ENCODE measurements at regions not wholly inside any gene's neighbourhood (a gene's known extent, or its start where the extent isn't known, plus 50 kb on each side); places are given as distances from the start of the nearest gene placed in this dataset.
A peak's percentile ranks its signal among the peaks of the same experiment; 100 is the strongest.
"Not testable (repeated sequence)": the region's sequence is repeated elsewhere in the genome, so short reads cannot be mapped to it uniquely, and the experiment has no call there.

DNA sequence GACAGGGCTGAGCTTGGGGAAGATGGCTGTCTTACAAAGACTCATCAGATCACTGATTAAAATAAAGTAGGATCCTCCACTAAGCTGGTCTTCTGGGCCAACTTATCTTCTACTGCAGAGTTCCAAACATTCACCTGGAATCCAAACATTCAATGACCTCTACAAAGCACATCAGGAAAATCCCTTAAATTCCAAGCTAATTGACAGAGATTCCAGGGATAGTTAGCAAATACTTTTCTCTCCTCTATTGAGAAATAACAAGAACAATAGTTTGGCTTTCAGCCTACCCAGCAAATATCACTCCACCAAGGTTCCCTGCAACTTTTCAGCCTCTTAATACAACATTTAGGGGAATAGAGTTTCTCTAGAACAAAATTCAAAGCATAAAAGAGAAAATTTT is 140.6 kb upstream of the LIFR start:
- Histone ChIP-seq H3K36me3 (no peaks in the 10 kb centered on the region), H3K27me3 (no peaks in the 10 kb centered on the region), H3K27ac (peak overlapping the region in 1 of 4 donors; percentile 10), H3K4me3 (no peak overlapping the region), H3K9me3 (no peaks in the 10 kb centered on the region), H3K4me1 (peaks cover 0 to 10% of the 10 kb centered on the region in 2 donors)
- intact Hi-C loops (cut with DNase I; ENCODE audit: low total_unique reads): no loop called here
- ATAC-seq (peak; percentile 45 to 49), DNase-seq (no peak)
- in situ Hi-C loops (cut with MboI; ENCODE audit: low sequenced_read_pairs in 4 of 4): no loop called here
- TF ChIP-seq CTCF (IDR thresholded peaks at IDR 0.05 in 4 of 5, conservative IDR thresholded peaks at IDR 0.05 in 1 of 5): no peak
- TF ChIP-seq POLR2A (IDR thresholded peaks at IDR 0.05): no peak

DNA sequence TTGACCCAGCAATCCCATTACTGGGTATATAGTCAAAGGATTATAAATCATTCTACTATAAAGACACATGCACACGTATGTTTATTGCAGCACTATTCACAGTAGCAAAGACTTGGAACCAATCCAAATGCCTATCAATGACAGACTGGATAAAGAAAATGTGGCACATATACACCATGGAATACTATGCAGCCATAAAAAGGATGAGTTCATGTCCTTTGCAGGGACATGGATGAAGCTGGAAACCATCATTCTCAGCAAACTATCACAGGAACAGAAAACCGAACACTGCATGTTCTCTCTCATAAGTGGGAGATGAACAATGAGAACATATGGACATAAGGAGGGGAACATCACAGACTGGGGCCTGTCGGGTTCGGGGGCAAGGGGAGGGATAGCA is 140.3 kb upstream of the OSMR start:
- H3K9me3 ChIP-seq; intact Hi-C loops (cut with DNase I; ENCODE audit: low total_unique reads); H3K36me3 ChIP-seq; in situ Hi-C loops (cut with MboI; ENCODE audit: low sequenced_read_pairs in 4 of 4); H3K4me1 ChIP-seq; H3K27ac ChIP-seq; DNase-seq; H3K27me3 ChIP-seq; ATAC-seq; H3K4me3 ChIP-seq: not testable (repeated sequence)

DNA sequence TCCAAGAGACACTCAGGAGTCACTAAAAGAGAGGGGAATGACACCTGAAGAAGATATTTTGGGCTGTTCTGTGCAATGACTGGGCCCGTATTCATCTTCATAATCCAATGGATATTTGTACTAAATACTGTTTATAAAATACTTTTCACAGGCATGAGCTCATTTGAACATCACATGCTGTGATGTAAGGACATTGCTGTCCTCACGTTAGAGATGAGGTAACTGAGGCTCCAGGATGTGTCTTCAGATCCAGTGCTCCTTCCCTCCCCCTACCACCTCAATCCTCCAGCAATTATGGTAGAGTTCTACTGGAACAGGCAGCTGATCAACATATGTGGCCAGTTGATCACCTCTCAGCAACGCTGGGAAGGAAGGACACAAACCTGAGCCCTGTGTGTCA is 139.4 kb upstream of the OSMR start:
- H3K4me1 ChIP-seq: no peaks in the 10 kb centered on the region
- H3K9me3 ChIP-seq: no peaks in the 10 kb centered on the region
- intact Hi-C loops (cut with DNase I; ENCODE audit: low total_unique reads): no loop called here
- DNase-seq: no peak
- H3K27me3 ChIP-seq: no peaks in the 10 kb centered on the region
- ATAC-seq: no peak
- TF ChIP-seq CTCF (IDR thresholded peaks at IDR 0.05 in 4 of 5, conservative IDR thresholded peaks at IDR 0.05 in 1 of 5) (no peak), POLR2A (IDR thresholded peaks at IDR 0.05) (no peak)
- in situ Hi-C loops (cut with MboI; ENCODE audit: low sequenced_read_pairs in 4 of 4): no loop called here
- H3K4me3 ChIP-seq: no peak overlapping the region
- H3K27ac ChIP-seq: no peak overlapping the region
- no peaks in the 10 kb centered on the region for H3K36me3 ChIP-seq

GRCh38 chr5:38707352-38708210 is 138.2 kb upstream of the OSMR start:
- H3K36me3 ChIP-seq: no peaks in the 10 kb centered on the region
- no peak overlapping the region for H3K27ac ChIP-seq
- H3K9me3 ChIP-seq: no peaks in the 10 kb centered on the region
- DNase-seq (no peak), ATAC-seq (no peak)
- in situ Hi-C loops (cut with MboI; ENCODE audit: low sequenced_read_pairs in 4 of 4) (no loop called here), intact Hi-C loops (cut with DNase I; ENCODE audit: low total_unique reads) (no loop called here)
- no peak overlapping the region for H3K4me3 ChIP-seq
- H3K4me1 ChIP-seq: peaks cover 0 to 3% of the 10 kb centered on the region in 2 donors
- no peaks in the 10 kb centered on the region for H3K27me3 ChIP-seq
- TF ChIP-seq CTCF (IDR thresholded peaks at IDR 0.05 in 4 of 5, conservative IDR thresholded peaks at IDR 0.05 in 1 of 5) (no peak), POLR2A (IDR thresholded peaks at IDR 0.05) (no peak)

GRCh38 chr5:38709678-38710306 is 136.0 kb upstream of the OSMR start:
- intact Hi-C loops (cut with DNase I; ENCODE audit: low total_unique reads) (no loop called here), in situ Hi-C loops (cut with MboI; ENCODE audit: low sequenced_read_pairs in 4 of 4) (no loop called here)
- DNase-seq: no peak
- Histone ChIP-seq H3K4me1 (peaks cover 0 to 4% of the 10 kb centered on the region in 2 donors), H3K27ac (no peak overlapping the region), H3K4me3 (no peak overlapping the region), H3K9me3 (no peaks in the 10 kb centered on the region), H3K36me3 (no peaks in the 10 kb centered on the region), H3K27me3 (no peaks in the 10 kb centered on the region)
- no peak for TF ChIP-seq CTCF (IDR thresholded peaks at IDR 0.05 in 4 of 5, conservative IDR thresholded peaks at IDR 0.05 in 1 of 5)
- no peak for TF ChIP-seq POLR2A (IDR thresholded peaks at IDR 0.05)
- ATAC-seq: no peak
